ENCODE measurements at regions not wholly inside any gene's neighbourhood (a gene's known extent, or its start where the extent isn't known, plus 50 kb on each side); places are given as distances from the start of the nearest gene placed in this dataset.

DNA sequence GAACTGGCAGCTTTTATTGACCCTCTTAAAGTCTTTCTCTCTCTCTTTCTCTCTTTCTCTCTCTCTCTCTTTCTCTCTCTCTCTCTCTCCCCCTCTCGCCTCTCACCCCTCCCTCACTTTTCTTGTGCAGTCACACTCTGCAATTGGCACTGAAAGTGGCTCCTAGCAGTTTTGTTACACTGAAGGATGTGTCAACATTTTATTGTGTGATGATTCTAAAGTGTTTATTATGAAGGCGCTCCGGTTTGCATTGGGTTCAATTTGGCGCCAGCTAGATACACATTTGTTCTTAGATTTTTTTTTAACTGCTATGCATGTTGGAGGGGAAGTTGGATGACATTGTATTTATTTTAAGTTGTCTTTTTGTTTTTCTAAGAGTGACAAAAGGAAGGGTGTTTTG, 64.0 kb upstream of the CHRM3 start:
- DNase-seq (ENCODE audit: low read depth): no peak

DNA sequence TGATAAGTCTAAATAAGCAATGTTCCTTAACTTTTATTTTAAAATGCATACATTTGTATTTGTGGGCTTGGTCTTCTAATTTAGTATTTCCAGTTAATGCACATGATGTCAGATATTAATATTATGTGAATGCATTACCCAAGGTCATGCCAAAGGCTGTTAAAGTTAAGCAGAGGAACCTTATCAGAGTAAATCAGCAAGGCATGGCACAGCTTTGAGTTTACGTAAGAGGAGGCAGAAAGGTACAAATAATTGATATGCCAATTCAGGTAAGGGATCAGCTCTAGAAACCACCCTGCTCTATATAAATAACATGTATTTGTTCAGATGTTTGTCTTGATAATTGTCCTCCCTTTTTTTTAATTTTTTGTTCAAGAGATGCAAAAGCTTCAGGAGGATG, 64.5 kb upstream of the CHRM3 start:
- DNase-seq (ENCODE audit: low read depth): no peak

DNA sequence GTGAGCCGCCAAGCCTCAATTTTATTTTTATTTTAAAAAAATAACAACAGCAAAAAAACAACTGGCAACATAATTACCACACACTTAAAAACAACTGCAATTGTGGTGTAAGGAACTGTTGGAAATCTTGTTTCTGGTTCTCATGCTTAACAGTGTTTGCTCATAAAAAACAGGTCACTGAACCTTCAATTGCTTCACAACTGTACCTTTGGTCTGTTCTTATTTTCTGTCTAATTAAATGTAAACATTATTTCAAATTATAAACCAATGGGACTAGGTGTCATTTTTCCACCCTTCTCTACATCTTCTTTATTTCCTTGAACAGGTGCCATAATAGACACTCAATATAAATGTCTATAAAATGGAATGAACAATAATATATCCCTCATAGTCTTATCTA, 68.4 kb upstream of the CHRM3 start:
- DNase-seq (ENCODE audit: low read depth): no peak

DNA sequence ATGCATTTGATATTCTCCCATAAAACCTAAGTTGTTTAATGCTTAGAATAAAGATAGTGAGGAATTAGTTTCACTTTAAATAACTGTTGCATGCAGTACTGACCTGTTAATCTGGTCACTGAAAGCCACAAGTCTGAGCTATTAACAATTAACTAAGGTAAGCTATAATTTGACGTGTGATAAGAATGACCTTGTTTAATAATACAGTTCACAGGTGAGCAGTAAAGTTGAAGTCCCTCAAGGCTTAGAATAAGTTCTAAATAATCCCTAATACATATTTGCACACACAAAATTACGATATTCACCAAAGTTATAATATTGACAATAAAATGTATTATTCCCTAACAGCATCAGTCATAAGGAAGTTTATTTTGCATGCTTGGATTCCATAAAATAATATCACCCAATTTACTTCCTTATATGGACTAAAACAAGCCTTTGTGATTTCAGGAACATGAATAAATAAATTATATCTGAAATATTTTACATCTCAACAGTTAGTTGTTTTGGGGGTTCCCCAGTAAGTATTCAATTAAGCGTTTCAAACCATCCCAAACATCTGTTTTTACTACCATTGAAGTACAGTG, 70.6 kb upstream of the CHRM3 start:
- DNase-seq (ENCODE audit: low read depth): no peak

DNA sequence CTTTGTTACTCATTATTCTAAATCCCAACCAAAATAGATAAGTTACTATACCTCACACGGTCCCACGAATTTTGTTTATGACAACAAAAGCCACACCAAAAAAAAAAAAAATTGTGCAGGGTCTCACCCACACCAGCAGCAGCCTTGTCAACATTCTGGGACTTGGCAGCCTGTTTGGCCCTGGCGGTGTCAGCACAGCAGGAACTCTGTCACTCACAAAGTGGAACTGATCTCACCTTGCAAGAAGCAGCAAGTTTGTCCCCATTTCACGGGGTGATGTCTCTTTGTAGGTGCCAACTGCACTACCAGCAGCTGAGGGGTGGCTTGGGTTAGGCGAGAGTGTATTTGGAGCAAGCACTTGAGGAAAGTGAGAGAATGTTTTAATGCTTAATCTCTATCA, 75.0 kb upstream of the CHRM3 start:
- DNase-seq (ENCODE audit: low read depth): no peak

DNA sequence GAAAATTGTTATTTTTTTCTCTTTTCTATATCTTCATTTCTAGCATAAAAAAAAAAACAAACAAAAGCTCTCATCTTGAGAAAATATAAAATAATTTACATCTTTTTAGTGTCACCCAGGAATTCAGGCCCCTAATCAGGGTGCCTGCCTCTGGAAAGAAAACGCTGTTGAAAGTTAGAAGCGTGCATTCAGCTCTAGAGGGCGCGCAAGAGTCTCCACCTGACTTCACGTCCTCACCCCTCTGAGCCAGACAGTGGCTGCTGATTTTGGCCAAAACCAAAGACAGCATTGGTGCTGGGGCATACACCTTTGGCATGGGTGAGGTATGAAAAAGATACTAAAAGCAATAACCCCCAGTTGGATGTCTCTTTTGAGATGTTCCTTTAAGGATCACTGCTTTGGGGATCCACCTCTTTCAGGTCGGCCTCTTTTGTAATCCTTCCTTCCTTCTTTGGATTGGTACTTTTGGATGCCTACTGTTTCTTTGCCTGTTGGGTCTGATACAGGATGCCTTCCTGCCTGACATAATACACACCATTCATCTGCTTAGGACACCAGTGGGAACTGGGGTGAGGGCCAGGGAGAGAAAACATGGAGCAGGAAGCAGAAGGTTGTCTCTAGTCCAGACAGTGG, 77.6 kb upstream of the CHRM3 start:
- no peak for DNase-seq (ENCODE audit: low read depth)

DNA sequence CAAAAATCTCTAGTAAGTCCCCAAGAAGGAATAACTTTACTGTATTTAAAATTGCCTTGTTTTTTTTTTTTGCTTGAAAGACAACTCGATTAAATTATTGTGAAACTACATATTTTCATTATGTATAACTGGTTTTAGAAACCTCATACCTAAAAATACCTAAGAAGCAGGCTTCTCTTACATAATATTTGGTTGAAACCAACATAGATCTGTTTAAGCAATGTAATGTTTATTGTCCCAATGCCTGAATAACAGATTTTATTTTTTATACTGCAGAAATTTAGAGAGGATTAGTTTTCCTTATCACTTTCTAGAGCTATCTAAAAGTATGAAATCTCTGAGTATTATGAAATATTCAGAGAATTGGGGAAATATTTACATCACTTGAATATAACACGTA, 78.5 kb upstream of the CHRM3 start:
- no peak for DNase-seq (ENCODE audit: low read depth)

DNA sequence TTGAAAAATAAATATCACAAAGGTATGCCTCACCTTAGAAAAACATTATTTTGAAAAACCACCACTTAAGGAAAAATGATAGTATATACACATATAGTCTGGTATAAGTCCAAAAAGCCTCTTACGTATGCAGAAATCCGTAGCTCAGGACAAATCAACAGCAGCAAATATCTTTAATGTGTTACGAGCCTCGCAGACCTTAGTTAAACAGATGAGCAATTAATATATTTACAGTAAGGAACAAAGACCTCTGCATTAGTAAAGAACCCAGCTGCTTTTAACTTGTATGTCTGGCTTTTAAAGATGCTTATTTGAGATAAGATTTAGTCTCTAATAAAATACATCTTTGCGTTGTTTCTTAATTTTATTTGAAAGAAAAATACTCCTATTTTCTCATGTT, 79.9 kb upstream of the CHRM3 start:
- no peak for DNase-seq (ENCODE audit: low read depth)

DNA sequence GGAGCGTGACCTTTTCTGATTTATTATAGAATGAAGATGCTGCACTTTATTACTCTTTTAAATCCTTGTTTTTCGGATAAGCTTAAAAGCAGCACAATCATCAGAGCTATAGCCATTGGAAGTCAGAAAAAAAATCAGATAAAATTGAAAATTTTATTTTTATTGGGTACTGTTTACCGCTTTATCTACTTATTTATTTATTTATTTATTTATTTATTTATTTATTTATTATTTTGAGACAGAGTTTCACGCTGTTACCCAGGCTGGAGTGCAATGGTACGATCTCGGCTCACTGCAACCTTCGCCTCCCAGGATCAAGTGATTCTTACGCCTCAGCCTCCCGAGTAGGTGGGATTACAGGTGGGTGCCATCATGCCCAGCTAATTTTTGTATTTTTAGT, 83.1 kb upstream of the CHRM3 start:
- no peak for DNase-seq (ENCODE audit: low read depth)

DNA sequence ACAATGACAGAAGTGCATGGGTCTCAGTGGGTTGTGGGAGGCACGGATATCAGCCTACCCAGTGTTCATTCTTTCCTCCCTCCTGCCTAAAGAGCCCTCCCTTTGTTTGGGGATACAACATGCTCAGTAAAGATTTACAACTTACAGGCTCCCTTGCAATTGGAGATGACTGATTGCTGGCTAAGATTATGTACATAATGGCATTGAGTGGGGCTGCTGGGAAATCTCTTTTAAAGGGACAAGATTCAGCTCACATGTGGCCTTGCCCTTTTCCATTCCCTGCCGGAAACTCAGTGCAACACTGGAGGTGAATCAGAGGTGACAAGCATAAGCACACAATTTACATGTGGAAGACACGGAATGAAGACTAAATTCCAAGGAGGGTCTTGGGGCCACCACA, 83.7 kb upstream of the CHRM3 start:
- no peak for DNase-seq (ENCODE audit: low read depth)

DNA sequence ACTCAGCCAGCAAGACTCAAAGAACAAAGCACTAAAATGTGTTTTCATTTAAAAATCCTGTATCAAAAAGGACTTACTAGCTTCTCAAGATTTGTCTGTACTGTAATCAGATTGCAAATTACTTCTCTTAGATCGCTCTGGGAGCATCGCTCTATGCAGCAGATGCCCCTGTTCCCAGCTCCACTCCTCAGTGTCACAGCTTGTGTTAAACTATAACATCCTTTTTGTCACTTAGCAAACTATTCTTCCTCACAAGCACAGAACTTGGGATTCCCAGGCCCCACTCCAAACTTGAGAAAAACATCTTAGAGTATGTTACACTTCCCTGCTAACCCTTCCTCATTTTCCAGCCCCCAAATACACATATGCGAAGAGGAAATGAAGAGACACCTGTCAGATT, 85.1 kb upstream of the CHRM3 start:
- DNase-seq (ENCODE audit: low read depth): no peak

DNA sequence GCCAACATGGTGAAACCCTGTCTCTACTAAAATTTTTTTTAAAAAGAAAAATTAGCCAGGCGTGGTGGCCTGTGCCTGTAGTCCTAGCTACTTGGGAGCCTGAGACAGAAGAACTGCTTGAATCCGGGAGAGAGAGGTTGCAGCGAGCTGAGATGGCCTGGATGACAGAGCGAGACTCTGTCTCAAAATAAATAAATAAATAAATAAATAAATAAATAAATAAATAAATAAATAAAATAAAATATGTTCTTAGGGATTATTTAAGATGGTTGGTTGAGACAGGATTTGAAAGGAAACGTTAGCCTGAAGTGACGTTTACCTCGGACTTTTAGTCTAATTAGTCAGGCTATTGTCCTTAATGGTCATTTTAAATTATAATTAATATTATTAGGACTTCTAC, 88.5 kb upstream of the CHRM3 start:
- DNase-seq (ENCODE audit: low read depth): no peak

DNA sequence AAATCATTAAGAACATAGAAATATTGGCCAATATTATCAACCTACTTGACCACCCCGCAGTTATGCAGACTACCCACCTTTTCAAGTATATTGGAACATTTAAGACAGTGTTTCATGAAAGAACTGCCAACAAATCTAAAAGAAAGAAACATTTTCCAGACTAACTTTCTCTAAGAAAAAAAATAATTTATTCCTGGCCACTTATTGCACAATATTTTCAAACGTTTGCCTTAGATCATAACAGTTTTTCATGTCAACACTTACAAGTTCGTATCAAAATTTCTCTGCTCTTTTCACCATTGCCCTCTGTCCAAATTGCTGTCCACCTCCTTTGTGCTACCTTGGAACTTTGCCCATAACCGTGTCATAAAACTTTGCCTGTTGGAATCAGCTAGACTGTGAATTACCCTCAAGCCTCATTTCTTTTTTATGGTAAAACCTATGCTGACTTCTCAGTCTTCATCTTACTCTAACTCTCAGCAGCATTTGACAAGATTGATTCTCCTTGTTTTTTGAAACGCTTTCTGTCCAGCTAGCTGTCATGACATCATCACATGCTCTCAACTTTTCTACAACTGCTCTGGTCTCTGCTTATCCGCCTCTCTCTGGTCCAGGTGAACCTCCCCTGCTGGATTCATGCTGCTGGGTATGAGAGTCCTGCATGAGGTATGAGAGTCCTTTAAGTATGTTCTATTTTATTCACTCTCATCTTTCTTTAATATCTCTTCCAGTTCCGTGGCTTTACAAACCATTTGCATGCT, 92.8 kb upstream of the CHRM3 start:
- no peak for DNase-seq (ENCODE audit: low read depth)

DNA sequence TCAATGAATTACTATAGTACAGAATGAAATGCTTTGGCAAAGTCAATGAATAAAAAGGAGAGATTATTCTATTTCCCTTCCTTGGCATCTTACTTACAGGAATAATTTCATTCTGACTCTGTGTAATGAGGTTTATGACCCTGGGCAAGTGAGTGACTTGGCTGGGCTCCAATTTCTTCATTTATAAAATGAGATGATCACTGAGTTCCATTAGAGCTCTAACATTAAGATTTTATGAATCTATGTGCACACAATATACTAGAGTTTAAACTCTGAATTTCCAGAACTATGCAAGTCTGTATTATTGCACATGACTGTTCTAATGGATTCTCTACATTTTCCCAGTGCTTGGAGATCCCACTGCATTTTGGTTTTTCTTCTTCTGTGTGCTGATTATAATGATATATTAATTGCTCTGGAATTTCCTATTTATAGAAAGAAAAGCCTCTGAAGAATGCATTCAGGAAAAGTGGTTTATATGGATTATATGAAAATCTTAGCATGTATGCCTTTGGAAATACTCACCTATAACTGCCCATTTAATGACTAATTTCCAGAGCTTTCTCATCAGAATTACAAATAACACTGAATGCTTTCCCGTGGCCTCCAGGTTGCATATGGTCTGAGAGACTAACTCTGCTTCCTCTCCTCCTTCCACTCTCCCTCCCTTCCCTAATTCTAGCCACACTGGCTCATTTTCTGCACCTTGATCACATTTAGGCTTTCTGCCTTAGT, 97.4 kb upstream of the CHRM3 start:
- DNase-seq (ENCODE audit: low read depth): no peak

DNA sequence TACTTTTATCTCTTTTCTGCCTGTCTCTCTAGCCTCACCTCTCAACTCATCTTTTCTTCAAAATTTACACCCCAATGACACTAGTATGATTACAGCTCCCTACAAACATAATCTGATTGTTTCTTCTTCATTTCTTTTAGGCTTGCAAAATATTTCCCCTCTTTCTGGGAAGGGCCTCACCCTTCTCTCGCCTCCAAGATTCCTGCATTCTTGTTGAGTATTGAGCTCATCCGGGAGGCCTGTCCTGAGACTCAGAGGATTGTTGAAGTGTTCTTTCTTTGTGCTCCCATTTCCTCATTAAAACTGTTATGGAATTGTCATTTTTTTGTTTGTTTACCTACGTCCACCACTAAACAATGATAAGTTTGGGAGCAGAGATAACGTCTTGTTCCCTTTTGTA, 99.1 kb upstream of the CHRM3 start:
- no peak for DNase-seq (ENCODE audit: low read depth)

DNA sequence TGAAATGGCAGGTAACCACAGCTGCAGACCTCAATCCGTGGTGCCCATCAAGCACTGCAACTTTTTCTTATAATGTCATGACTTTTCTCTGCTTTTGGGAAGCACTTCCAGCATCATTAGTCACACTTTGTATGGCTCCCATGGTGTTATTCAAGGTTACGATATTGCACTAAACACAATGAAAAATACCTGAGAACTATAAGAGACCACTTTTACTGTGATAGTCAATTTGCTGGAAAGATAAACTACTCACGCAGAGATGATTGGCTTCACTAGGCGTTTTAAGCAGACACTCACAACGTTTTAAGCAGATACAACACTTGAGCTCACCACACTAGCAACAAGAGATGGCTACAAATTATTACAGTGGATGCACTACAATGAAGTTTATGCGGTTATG, 103.2 kb upstream of the CHRM3 start:
- DNase-seq (ENCODE audit: low read depth): no peak

DNA sequence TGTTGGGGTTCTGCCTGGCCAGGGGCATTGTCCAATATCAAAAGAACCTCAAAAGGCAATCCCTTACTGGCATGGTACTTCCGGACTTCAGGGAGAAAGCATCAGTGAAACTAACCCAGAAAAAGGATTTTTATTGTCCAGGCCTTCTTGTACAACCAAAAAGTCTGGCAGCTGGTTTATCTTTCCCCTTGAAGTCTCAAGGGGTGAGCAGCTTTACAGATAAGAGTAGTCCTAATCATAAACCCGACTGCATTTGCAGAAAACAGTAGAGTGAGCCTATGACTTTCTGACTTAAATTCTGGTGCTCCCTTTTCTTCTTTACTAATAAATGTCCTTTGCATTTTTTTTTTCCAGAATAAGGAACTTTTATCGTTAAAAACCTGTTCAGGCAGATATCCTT, 104.0 kb upstream of the CHRM3 start:
- no peak for DNase-seq (ENCODE audit: low read depth)

DNA sequence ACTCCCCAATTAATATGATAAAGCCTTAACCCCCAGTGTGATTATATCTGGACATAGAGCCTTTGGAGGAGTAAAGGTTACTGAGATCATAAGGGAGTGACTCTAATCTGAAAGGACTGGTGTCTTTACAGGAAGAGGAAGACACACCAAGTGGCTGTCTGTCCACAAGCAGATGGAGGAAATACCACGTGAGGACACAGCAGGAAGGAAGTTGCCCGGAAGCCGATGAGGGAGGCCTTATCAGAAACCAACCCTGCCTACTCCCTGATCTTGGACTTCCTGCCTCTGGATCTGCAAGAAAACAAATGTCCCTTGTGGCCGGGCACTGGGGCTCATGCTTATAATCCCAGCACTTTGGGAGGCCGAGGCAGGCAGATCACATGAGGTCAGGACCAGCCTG, 110.3 kb upstream of the CHRM3 start:
- no peak for DNase-seq (ENCODE audit: low read depth)

DNA sequence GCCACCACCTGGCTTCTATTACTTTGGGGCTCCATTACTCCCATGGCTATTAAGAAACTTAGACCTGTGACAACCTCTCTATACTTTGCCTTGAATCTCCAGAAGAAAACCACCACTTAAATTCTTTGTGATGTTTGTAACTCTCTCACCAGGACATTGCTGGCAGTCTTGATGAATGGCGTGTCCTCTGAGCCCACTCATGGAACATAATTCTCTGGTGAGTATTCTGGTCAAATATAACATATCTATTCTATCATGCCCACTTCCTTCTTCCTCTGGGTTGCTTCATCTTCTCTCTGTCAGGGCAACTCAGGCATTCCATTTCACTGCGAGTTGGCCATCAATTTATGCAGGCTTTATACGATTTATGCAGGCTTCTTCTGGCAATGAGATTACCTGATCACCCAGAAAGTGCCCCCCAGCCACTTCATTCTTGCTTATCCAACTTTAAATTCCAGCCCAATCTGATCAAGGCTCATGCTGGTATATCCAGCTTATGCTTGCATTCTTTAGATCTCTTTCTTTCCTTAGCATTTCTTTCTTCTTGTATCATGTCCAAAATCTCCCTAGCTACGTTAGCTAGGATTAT, 112.0 kb upstream of the CHRM3 start:
- DNase-seq (ENCODE audit: low read depth): no peak

DNA sequence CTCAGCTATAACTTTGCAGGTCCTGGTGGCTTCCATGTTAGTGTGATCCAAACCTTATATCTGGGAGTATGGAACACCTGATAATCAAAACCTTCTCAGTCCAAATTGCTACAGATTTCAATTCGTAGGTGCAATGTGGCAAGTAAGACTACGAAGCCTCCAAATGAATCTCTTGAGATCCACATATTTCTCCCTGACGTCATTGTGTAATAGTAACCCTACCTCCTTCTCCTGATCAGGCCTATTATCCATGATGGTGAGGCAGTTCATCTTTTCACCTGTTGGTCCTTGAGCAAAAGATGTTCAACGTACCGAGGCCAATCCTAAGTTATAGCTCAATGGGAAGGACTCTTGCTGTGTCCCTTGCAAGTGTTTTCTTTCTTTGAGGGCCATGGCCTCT, 115.9 kb upstream of the CHRM3 start:
- DNase-seq (ENCODE audit: low read depth): no peak

DNA sequence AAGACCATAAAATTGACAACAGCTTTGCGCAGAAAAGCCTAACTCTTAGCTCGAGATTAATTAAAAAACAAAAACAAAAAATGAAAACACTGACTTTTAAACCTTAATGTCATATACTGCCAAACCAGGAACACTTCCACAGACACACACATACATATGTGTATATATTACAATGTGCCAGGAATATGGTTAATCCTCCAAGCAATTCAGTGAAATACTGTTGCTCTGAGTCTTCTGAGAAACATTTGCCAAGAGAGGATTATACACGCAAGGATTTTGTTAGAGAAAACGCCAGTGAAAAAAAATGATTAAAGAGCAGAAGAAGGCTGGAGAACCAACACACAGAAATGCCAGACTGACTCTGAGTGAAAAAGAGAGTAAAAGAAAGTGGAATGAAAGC, 116.7 kb upstream of the CHRM3 start:
- DNase-seq (ENCODE audit: low read depth): no peak

DNA sequence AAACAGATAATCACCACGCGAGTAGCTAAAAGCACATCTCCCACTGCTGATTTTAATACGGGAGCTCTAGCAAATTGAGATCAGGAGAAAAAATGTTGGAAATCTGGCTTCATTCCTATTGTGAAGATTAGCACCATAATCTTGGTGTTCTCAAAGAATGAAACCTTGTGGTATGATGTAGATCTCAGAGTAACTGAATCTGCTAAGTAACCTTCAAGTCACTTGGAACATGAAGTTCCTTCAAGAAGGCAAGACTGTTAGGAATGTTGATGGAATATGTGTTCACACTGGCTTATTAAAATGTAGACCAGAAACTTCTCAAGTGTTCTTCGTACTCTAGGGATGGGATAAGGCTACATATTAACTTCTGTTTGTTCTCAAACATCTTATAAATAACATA, 117.4 kb upstream of the CHRM3 start:
- DNase-seq (ENCODE audit: low read depth): no peak

DNA sequence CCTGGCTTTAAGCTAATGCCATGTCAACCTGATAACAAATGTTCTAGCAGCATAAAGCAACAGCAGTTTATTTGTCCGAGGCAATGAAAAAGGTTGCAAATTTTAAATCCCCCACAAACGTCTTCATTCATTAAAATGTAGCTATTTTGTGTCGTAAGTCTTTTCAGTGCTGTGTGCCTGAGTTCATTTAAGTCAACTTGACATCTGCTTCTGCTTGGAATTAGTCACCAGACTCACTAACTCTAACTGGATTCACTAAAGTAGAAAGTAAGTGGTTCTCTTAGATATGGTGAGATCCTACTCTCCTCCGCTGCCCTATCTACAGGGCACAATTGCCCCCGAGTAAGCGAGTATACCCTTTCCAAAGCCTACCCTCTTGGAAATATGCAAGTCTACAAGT, 118.4 kb upstream of the CHRM3 start:
- DNase-seq (ENCODE audit: low read depth): no peak
